OCI-LY3 (cell line): ENCODE measurements at regions not wholly inside any gene's neighbourhood (a gene's known extent, or its start where the extent isn't known, plus 50 kb on each side); places are given as distances from the start of the nearest gene placed in this dataset.

Experiments used
- EZH2phosphoT487 ChIP-seq: fragments of 200-600 bp; shearing (Covaris generic); IDR thresholded peaks from 2 replicates; pipeline ENCODE4 v1.6.1; 2018; ENCODE audit warnings: antibody characterized with exemption, mixed run types, low read depth
- TF ChIP-seq, protein P1 (sequence below): fragments of 200-600, 300-600 bp; sonication (generic); IDR thresholded peaks from 2 replicates; pipeline ENCODE4 v1.5.1; 2014; ENCODE audit warnings: antibody characterized with exemption, low read length, low read depth

DNA sequence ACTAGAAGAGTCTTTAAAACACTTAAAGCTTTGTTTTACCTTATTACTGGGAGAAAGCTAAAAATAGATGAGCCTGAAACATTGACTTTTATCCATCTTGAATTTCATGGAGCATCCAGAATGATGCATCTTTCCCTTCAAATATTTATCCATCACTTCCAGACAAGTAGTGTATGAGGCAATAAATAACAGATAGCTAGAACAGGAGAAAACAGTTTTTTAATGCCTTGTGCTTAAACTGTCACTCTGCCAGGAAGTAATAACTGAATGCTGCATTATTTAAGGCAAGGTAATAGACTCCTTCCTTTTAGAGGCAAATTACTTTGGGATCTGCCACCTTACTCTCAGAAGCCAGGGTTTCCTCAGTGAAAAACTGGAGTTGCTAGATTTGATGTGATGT, 225.8 kb upstream of the NAALADL2 start:
- TF ChIP-seq, protein P1, sequence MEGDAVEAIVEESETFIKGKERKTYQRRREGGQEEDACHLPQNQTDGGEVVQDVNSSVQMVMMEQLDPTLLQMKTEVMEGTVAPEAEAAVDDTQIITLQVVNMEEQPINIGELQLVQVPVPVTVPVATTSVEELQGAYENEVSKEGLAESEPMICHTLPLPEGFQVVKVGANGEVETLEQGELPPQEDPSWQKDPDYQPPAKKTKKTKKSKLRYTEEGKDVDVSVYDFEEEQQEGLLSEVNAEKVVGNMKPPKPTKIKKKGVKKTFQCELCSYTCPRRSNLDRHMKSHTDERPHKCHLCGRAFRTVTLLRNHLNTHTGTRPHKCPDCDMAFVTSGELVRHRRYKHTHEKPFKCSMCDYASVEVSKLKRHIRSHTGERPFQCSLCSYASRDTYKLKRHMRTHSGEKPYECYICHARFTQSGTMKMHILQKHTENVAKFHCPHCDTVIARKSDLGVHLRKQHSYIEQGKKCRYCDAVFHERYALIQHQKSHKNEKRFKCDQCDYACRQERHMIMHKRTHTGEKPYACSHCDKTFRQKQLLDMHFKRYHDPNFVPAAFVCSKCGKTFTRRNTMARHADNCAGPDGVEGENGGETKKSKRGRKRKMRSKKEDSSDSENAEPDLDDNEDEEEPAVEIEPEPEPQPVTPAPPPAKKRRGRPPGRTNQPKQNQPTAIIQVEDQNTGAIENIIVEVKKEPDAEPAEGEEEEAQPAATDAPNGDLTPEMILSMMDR = no peak
- no peak for TF ChIP-seq EZH2phosphoT487
